ENCODE measurements at regions not wholly inside any gene's neighbourhood (a gene's known extent, or its start where the extent isn't known, plus 50 kb on each side); places are given as distances from the start of the nearest gene placed in this dataset.

GRCh38 chr10:128242641-128243040, 116.4 kb upstream of the MKI67 start:
- no peak for DNase-seq (ENCODE audit: low read depth)
- H3K4me3 ChIP-seq (ENCODE audit: low read depth, low read length), result no peak overlapping the region
- no peak for TF ChIP-seq CTCF (IDR thresholded peaks at IDR 0.05; ENCODE audit: insufficient read depth, low read length)

DNA sequence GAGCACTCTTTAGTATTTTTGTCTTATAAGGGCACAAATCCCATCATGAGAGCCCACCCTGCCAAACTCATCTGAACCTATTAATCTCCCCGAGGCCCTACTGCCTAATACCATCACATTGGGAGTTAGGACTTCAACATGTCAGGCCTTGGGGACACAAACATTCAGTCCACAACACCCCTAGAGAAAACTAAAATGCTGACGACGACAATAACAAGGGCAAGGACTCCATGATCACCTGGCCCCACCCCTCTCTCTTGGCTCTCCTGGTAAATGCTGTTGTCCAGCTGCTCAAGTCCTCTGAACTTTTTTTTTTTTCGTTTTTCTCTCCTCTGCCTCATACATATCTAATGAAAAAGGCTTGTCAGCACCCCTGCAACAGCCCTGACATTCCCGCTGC, 118.8 kb upstream of the MKI67 start:
- DNase-seq (ENCODE audit: low read depth), result no peak
- TF ChIP-seq CTCF (IDR thresholded peaks at IDR 0.05; ENCODE audit: insufficient read depth, low read length), result no peak
- H3K4me3 ChIP-seq (ENCODE audit: low read depth, low read length), result no peak overlapping the region

GRCh38 chr10:128247576-128247975, 121.4 kb upstream of the MKI67 start:
- no peak for DNase-seq (ENCODE audit: low read depth)
- H3K4me3 ChIP-seq (ENCODE audit: low read depth, low read length), result no peak overlapping the region
- TF ChIP-seq CTCF (IDR thresholded peaks at IDR 0.05; ENCODE audit: insufficient read depth, low read length), result no peak

GRCh38 chr10:128254476-128254875, 128.3 kb upstream of the MKI67 start:
- no peak overlapping the region for H3K4me3 ChIP-seq (ENCODE audit: low read depth, low read length)
- TF ChIP-seq CTCF (IDR thresholded peaks at IDR 0.05; ENCODE audit: insufficient read depth, low read length), result no peak
- no peak for DNase-seq (ENCODE audit: low read depth)

GRCh38 chr10:128257428-128257827, 131.2 kb upstream of the MKI67 start:
- no peak for TF ChIP-seq CTCF (IDR thresholded peaks at IDR 0.05; ENCODE audit: insufficient read depth, low read length)
- no peak for DNase-seq (ENCODE audit: low read depth)

GRCh38 chr10:128258421-128258976, 132.3 kb upstream of the MKI67 start:
- DNase-seq (ENCODE audit: low read depth), result no peak
- H3K4me3 ChIP-seq (ENCODE audit: low read depth, low read length), result no peak overlapping the region
- no peak for TF ChIP-seq CTCF (IDR thresholded peaks at IDR 0.05; ENCODE audit: insufficient read depth, low read length)

More at GRCh38 chr10:128257428-128257827, 131.2 kb upstream of the MKI67 start:
- H3K4me3 ChIP-seq (ENCODE audit: low read depth, low read length), result no peak overlapping the region

Data from fibroblast of the aortic adventitia (primary cell).